Naive thymus-derived CD8-positive, alpha-beta T cell (primary cell): ENCODE measurements at regions not wholly inside any gene's neighbourhood (a gene's known extent, or its start where the extent isn't known, plus 50 kb on each side); places are given as distances from the start of the nearest gene placed in this dataset.

Experiments
- ATAC-seq, 2 donors: fragments of 150-1000 bp; cut with Tn5 transposase in 1 of 2; sonication (Bioruptor Pico), chemical (Tn5 transposase) in 1 of 2; 1 replicate in 1 of 2; 2 replicates in 1 of 2; pipeline ENCODE4 v1.10.0; 2021; ENCODE audit warnings: mild to moderate bottlenecking in 2 of 2, moderate library complexity in 2 of 2
- POLR2A ChIA-PET: fragments of 350-600 bp; sonication (Branson Sonifier 250); formaldehyde crosslinking; loops from one replicate; lab custom pipeline; 2021; ENCODE audit warnings: antibody characterized with exemption; lab: Charles Lee
- DNase-seq, 10 donors: peaks; one replicate each; pipeline versions ENCODE4 v3.0.0 to v3.0.0-alpha.2; 2020 to 2022
- H3K27ac Mint-ChIP-seq, 10 donors: one replicate each; pipeline ENCODE4 v1.8.0; 2020 to 2022; ENCODE audit warnings: mild to moderate bottlenecking in 10 of 10, mixed read lengths in 10 of 10, moderate library complexity in 4 of 10, inconsistent platforms in 1 of 10
- H3K27me3 Mint-ChIP-seq, 5 donors: one replicate each; pipeline ENCODE4 v1.8.0; 2021 to 2022; ENCODE audit warnings: mixed read lengths in 5 of 5
- H3K36me3 Mint-ChIP-seq, 3 donors: one replicate each; pipeline ENCODE4 v1.8.0; 2020 to 2022; ENCODE audit warnings: mixed read lengths in 3 of 3, mild to moderate bottlenecking in 2 of 3, inconsistent platforms in 1 of 3
- H3K4me1 Mint-ChIP-seq, 4 donors: one replicate each; pipeline ENCODE4 v1.8.0; 2021 to 2022; ENCODE audit warnings: mixed read lengths in 4 of 4
- H3K4me3 Mint-ChIP-seq, 10 donors: one replicate each; pipeline ENCODE4 v1.8.0; 2020 to 2022; ENCODE audit warnings: mild to moderate bottlenecking in 10 of 10, mixed read lengths in 10 of 10, moderate library complexity in 6 of 10, inconsistent platforms in 1 of 10
- H3K9me3 Mint-ChIP-seq, 9 donors: one replicate each; pipeline ENCODE4 v1.8.0; 2020 to 2022; ENCODE audit warnings: mixed read lengths in 9 of 9, mild to moderate bottlenecking in 3 of 9, inconsistent platforms in 1 of 9, moderate library complexity in 1 of 9

DNA sequence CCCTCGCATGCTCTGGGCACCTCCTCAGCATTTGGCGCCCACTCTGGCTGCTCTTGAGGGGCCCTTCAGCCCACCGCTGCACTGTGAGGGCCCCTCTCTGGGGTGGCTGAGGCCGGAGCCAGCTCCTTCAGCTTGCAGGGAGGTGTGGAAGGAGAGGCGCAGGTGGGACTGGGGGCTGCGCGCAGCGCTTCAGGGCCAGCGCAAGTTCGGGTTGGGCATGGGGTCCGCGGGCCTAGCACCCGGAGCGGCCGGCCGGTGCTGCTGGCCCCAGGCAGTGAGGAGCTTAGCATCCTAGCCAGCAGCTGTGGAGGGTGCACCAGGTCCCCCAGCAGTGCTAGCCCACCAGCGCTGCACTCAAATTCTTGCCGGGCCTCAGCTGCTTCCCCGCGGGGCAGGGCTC lies 305.6 kb upstream of the ANKRD30A start:
- H3K27me3 Mint-ChIP-seq: no peaks in the 10 kb centered on the region
- peaks cover 0 to 2% (median 0%) of the 10 kb centered on the region in 4 donors for H3K4me1 Mint-ChIP-seq
- ATAC-seq (no peak), DNase-seq (no peak)
- H3K9me3 Mint-ChIP-seq: peaks cover 0 to 18% (median 8%) of the 10 kb centered on the region in 9 donors
- H3K36me3 Mint-ChIP-seq: peaks cover 0 to 2% (median 0%) of the 10 kb centered on the region in 3 donors
- no peak overlapping the region for H3K27ac Mint-ChIP-seq
- no peak overlapping the region for H3K4me3 Mint-ChIP-seq
- POLR2A ChIA-PET: no interaction called here

DNA sequence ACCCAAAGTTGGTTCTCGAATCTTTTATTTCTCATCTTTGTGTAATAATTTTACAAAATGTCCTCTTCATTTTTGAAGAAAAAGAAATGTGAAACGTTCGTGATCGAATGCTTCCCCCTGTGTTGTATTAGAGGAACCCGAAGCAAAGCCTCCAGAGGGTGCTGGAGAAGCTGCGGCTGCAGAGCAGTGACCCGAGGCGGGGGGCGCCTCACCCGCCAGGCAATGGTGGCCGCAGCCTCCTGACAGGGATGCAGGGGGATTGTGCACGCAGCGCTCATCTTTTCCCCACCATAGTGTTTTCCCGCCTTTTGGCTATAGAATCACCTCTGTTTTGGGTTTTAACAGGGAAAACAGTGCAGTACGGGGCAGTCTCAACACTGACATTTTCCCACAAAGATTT lies 307.5 kb upstream of the ANKRD30A start:
- no peak overlapping the region for H3K4me3 Mint-ChIP-seq
- no peak for ATAC-seq
- peaks cover 0 to 2% (median 0%) of the 10 kb centered on the region in 3 donors for H3K36me3 Mint-ChIP-seq
- no peak overlapping the region for H3K27ac Mint-ChIP-seq
- POLR2A ChIA-PET: no interaction called here
- peaks cover 0 to 18% (median 9%) of the 10 kb centered on the region in 9 donors for H3K9me3 Mint-ChIP-seq
- no peaks in the 10 kb centered on the region for H3K27me3 Mint-ChIP-seq
- DNase-seq: no peak
- H3K4me1 Mint-ChIP-seq: peaks cover 0 to 2% (median 0%) of the 10 kb centered on the region in 4 donors

DNA sequence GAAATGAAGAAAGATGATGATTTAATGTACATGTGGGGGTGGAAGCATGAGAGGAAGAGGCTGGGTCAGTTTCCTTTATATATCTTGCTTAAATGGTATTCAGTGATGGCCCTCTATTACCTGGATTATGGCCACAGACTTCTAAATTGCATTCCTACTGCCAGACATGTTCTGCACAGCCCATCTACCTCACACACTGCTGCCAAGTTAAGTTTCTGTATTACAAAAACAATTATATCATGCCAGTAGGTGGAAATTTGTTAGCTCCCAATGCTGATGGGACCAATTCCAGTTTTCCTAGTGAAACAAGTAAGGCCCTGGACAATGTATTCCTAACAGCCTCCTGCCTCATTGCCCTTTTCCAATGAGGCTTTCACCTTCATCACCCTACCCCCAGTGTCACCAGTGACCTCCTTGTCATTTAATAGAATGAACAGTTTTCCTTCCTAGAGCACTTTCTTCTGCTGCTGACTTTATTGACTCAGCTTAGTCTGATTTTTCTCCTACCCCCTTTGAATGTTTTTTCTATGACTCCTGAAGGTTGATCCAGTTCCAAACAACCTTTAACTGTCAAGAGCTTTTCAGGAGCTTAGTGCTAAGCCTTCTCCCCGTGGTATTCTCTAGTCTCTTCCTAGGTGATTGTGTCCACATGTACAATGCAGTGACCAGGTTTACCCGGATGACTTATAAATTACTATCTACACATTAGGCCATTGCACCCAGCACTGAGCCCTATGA lies 316.6 kb upstream of the ANKRD30A start:
- no peak for ATAC-seq
- Mint-ChIP-seq H3K27ac (no peak overlapping the region), H3K27me3 (no peaks in the 10 kb centered on the region), H3K4me3 (no peak overlapping the region), H3K9me3 (peaks cover 0 to 10% (median 0%) of the 10 kb centered on the region in 9 donors), H3K4me1 (peaks cover 0 to 2% (median 0%) of the 10 kb centered on the region in 4 donors), H3K36me3 (no peaks in the 10 kb centered on the region)
- DNase-seq: no peak
- POLR2A ChIA-PET: no interaction called here

DNA sequence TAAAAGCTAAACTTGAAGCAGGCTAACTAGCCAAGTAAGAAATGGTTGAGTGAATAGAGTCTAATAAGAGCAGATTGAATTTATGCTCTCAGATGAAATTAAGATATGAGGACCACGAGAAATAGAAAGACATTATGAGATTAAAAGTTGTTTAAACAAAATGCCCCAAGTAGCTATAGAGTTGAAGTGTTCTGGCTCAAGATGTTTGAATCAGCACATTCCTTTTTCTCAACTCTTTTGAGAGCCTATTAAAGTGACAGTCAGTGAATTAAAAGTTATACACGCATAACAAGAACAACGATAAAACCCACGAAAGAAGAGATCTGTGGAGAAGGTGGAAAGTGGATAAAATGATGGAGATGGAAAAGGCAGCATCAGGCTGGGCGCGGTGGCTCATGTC lies 322.2 kb upstream of the ANKRD30A start:
- no peak for DNase-seq
- no peak for ATAC-seq
- POLR2A ChIA-PET: no interaction called here
- H3K36me3 Mint-ChIP-seq: no peaks in the 10 kb centered on the region
- no peaks in the 10 kb centered on the region for H3K27me3 Mint-ChIP-seq
- H3K9me3 Mint-ChIP-seq: peaks cover 0 to 10% (median 2%) of the 10 kb centered on the region in 9 donors
- H3K27ac Mint-ChIP-seq: no peak overlapping the region
- no peak overlapping the region for H3K4me3 Mint-ChIP-seq
- H3K4me1 Mint-ChIP-seq: no peaks in the 10 kb centered on the region

DNA sequence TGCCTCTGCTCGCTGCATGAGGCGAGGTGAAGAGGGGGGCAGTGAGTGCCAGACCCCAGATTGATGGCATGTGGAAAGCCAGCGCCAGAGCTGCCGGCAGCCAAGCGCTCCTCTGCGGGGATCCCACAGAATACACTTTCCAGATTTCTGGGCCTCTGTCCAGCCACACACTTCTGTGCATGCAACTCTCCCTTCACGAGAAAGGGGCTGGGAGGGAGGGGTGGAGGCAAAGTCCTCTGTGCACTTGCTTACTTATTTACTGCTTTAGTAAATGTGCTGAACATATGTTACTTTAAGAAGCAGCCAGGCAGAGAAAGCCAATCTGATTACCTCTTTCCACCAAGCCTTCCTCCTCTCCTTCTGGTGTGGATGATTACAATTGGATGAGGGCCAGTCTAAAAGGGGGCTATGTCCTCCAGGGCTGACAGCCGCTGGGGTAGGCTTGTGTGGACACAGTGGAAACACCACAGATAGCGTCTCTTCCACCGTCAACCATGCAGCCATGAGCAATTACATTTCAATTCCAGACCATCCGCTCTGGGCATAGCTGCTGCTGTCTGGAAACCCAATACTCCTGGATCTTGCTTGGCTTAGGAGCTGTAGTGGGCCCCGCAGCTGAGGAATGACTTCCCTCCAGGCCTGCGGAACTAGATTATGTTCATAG lies 322.8 kb upstream of the ANKRD30A start:
- no peak overlapping the region for H3K27ac Mint-ChIP-seq

DNA sequence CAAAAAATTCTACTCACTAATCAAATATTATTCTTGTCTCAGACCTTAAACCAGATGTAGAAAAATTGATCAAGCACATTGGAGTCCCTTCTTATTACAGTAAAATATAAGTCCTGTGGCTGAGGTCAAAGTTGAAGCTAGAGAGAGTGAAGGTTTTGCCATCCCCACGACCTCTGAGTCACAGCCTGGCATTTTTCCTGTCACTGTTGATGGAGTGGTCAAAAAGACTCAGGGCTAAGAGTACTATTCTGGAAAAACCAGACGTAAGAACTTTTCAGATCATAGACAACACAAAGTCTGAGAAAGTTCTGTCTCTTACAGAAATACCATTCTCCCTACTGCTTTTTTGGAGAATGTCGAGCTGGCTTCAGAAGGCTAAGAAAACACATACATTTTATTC lies 323.7 kb upstream of the ANKRD30A start:
- Mint-ChIP-seq H3K4me3 (no peak overlapping the region), H3K27ac (no peak overlapping the region), H3K27me3 (no peaks in the 10 kb centered on the region), H3K36me3 (no peaks in the 10 kb centered on the region), H3K4me1 (no peaks in the 10 kb centered on the region), H3K9me3 (peaks cover 0 to 10% (median 2%) of the 10 kb centered on the region in 9 donors)
- no peak for ATAC-seq
- POLR2A ChIA-PET: no interaction called here
- no peak for DNase-seq

More for the DNA sequence above, 322.8 kb upstream of the ANKRD30A start:
- Mint-ChIP-seq H3K4me3 (no peak overlapping the region), H3K36me3 (no peaks in the 10 kb centered on the region), H3K4me1 (no peaks in the 10 kb centered on the region), H3K9me3 (peaks cover 0 to 10% (median 2%) of the 10 kb centered on the region in 9 donors), H3K27me3 (no peaks in the 10 kb centered on the region)
- DNase-seq: no peak
- no peak for ATAC-seq
- POLR2A ChIA-PET: no interaction called here

DNA sequence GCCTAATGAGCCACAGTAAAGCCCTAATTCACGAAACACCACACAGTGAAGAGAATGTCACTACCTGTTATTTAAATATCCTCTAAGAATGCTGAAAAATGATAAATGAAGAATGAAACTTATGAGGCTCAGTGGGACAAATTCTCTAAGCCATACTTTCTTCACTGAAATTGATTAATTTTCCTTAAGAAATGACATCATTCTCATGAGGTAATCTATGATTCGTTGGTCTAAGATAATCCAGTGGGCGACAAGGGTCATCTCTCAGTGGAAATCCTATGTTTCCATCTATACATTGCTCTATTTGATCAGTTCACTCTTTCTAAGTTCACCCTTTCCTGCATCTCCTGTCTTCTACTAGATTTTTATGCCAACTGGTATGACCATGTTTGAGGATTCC lies 330.4 kb upstream of the ANKRD30A start:
- H3K9me3 Mint-ChIP-seq: peaks cover 0 to 10% (median 5%) of the 10 kb centered on the region in 9 donors
- H3K27ac Mint-ChIP-seq: no peak overlapping the region

DNA sequence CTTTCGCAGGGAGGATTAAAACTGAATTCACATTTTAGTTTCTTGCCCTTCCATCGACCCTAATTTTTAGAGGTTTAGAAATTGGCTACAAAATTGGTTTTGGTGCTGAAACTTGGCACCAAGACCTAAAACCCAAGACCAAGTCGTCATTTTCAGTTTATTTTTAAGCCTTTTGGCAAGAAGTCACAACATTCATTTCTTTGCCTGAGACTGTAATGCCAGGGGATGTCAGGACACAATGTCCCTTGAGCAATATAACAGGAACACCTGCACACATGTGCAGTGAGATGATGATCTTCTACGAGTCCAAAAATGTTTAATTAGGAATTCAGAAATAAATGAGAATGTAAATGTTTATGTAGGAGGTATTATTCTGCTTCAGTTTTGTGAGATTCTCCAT lies 335.4 kb upstream of the ANKRD30A start:
- peaks cover 0 to 10% (median 4%) of the 10 kb centered on the region in 9 donors for H3K9me3 Mint-ChIP-seq
- H3K4me3 Mint-ChIP-seq: no peak overlapping the region
- H3K27ac Mint-ChIP-seq: no peak overlapping the region
- POLR2A ChIA-PET: no interaction called here
- DNase-seq (no peak), ATAC-seq (no peak)
- no peaks in the 10 kb centered on the region for H3K27me3 Mint-ChIP-seq
- no peaks in the 10 kb centered on the region for H3K4me1 Mint-ChIP-seq
- H3K36me3 Mint-ChIP-seq: no peaks in the 10 kb centered on the region

More for the DNA sequence above, 330.4 kb upstream of the ANKRD30A start:
- ATAC-seq: no peak
- no peak overlapping the region for H3K4me3 Mint-ChIP-seq
- H3K27me3 Mint-ChIP-seq: no peaks in the 10 kb centered on the region
- DNase-seq: no peak
- H3K4me1 Mint-ChIP-seq: no peaks in the 10 kb centered on the region
- POLR2A ChIA-PET: no interaction called here
- H3K36me3 Mint-ChIP-seq: no peaks in the 10 kb centered on the region

DNA sequence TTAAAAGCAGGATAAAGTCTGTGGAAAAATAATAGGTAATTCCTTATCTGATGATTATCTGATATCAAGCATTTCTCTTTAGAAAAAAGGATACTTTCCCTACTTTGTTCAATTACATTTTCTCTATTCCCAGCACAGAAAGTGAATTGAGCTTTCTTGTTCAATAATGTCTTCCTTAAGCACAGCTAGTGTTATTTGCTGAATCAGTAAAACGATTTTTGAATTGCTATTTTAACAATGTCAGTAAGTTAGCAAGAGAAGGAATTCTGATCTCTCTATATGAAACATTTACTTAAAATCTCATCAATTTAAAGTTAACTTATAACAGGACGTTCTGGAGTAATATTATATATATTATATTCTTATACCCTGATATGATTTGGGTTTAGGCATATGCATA lies 337.2 kb upstream of the ANKRD30A start:
- Mint-ChIP-seq H3K36me3 (no peaks in the 10 kb centered on the region), H3K4me1 (no peaks in the 10 kb centered on the region), H3K4me3 (no peak overlapping the region), H3K27ac (no peak overlapping the region), H3K9me3 (peaks cover 0 to 6% (median 3%) of the 10 kb centered on the region in 9 donors), H3K27me3 (no peaks in the 10 kb centered on the region)
- DNase-seq (no peak), ATAC-seq (no peak)
- POLR2A ChIA-PET: no interaction called here

DNA sequence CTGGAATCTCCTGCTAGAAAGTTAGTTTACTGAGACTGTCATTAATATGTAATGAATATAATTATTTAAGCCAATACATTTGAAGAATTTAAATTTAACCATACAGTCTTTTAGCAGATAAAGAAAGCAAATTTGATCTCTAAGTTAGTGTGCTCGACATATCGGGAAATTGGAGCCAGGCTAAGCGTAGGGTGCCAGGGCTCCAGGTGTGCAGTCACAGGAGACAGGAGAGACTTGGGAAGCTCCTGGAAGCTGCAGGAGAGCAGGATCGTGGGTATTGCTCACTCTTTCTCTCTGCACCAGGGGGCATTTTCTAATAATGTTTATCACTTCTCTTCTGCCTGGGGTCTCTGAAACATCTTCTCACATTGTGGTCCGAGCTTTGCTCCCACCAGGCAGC lies 342.0 kb upstream of the ANKRD30A start:
- H3K9me3 Mint-ChIP-seq: peaks cover 0 to 3% (median 0%) of the 10 kb centered on the region in 9 donors
- no peaks in the 10 kb centered on the region for H3K27me3 Mint-ChIP-seq
- no peak overlapping the region for H3K4me3 Mint-ChIP-seq
- ATAC-seq (no peak), DNase-seq (no peak)
- POLR2A ChIA-PET: no interaction called here
- no peak overlapping the region for H3K27ac Mint-ChIP-seq
- H3K4me1 Mint-ChIP-seq: no peaks in the 10 kb centered on the region
- no peaks in the 10 kb centered on the region for H3K36me3 Mint-ChIP-seq

DNA sequence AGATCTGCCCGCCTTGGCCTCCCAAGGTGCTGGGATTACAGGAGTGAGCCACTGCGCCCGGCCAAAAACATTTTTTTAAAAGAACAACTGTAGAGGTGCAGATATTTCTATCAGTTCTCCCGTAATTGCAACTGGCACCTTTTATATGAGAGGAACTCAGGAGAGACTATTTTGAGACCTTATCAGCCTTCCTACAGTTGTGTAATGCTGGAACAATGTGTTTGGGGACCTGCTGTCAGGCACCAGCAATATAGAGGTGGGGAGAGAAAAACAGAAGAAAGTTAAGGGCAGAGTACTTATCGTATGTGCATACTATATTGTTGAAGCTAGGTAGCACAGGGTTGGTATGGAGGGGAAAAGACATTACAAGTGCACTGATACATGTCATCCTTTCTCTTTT lies 343.8 kb upstream of the ANKRD30A start:
- Mint-ChIP-seq H3K4me3 (no peak overlapping the region), H3K4me1 (no peaks in the 10 kb centered on the region), H3K27ac (no peak overlapping the region), H3K36me3 (no peaks in the 10 kb centered on the region), H3K9me3 (peaks cover 0 to 4% (median 0%) of the 10 kb centered on the region in 9 donors), H3K27me3 (no peaks in the 10 kb centered on the region)
- no peak for ATAC-seq
- DNase-seq: no peak
- POLR2A ChIA-PET: no interaction called here

DNA sequence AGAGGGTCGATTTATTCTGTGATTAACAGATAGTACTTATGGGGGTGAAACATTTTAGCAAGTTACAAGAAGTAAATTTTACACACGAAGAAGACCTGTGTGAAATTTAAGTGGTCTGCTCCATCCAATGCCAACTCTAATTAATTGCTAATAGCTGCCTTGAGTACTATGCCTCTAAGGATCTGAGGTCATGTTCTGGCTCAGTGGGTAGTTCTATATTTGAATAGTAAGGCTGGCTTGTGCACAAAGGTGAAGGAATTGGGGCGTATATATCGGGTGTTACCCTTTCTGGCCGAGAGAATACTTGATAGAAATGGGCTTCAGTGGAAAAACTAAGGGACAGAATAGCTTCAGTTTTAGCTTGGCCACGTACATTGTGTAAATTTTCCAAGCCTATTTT lies 345.2 kb upstream of the ANKRD30A start:
- H3K9me3 Mint-ChIP-seq: peaks cover 0 to 4% (median 0%) of the 10 kb centered on the region in 9 donors
- POLR2A ChIA-PET: no interaction called here
- no peaks in the 10 kb centered on the region for H3K36me3 Mint-ChIP-seq

DNA sequence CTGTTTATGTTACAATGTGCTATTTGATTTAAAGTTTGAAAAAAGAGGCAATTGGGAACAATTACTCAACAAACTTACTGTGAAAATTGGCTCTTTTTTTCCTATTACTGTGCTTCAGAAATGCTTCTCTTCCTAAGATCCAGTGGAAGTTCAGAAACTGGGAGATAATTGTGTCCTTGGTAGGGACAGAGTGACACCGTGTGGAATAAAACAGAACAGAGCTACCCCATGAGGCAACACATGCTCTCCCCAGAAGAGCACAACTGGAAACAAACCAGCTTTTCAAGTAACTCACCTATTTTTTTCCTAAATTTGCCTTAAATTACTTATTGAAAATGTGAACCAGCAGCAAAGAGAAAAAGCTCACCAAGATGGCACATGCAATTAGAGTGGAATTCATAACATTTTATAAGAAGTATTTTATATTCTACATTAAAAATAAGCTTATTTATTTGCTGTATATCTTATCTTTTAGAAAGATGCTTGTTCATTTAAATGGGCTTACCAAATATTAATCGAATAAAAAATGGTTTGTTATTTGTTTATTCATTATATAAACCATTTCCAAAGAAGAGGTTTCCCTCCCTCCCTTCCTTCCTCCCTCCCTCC lies 346.1 kb upstream of the ANKRD30A start:
- ATAC-seq: no peak
- no peaks in the 10 kb centered on the region for H3K36me3 Mint-ChIP-seq

More for the DNA sequence above, 345.2 kb upstream of the ANKRD30A start:
- ATAC-seq (no peak), DNase-seq (no peak)
- Mint-ChIP-seq H3K27me3 (no peaks in the 10 kb centered on the region), H3K4me1 (no peaks in the 10 kb centered on the region), H3K27ac (no peak overlapping the region), H3K4me3 (no peak overlapping the region)

More for the DNA sequence above, 346.1 kb upstream of the ANKRD30A start:
- no peaks in the 10 kb centered on the region for H3K27me3 Mint-ChIP-seq
- POLR2A ChIA-PET: no interaction called here
- peaks cover 0 to 8% (median 2%) of the 10 kb centered on the region in 9 donors for H3K9me3 Mint-ChIP-seq
- H3K4me3 Mint-ChIP-seq: no peak overlapping the region
- no peaks in the 10 kb centered on the region for H3K4me1 Mint-ChIP-seq
- no peak for DNase-seq
- H3K27ac Mint-ChIP-seq: no peak overlapping the region
